GM19099 (cell line): ENCODE measurements at regions not wholly inside any gene's neighbourhood (a gene's known extent, or its start where the extent isn't known, plus 50 kb on each side); places are given as distances from the start of the nearest gene placed in this dataset.

Experiments used
- POLR2A ChIP-seq: IDR thresholded peaks from 3 replicates; pipeline ENCODE4 v1.6.1; 2011; ENCODE audit warnings: low read depth; ENCODE audit not compliant: insufficient read length; ENCODE audit errors: extremely low read depth

DNA sequence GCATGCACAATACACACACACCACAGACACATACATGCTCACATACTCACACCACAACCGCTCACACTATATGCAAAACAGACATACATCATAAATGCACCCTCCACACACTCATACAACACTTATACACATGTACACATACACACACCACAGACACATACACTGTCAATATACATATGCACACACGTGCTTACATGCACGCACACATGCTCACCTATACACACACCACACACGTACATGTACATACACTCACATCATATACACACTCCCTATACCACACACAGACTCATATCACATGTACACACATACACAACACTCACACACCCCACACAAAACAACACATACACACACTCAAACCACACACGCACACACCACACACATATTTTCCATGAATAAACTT, 885.3 kb downstream of the TBC1D22A start:
- TF ChIP-seq POLR2A, result no peak

DNA sequence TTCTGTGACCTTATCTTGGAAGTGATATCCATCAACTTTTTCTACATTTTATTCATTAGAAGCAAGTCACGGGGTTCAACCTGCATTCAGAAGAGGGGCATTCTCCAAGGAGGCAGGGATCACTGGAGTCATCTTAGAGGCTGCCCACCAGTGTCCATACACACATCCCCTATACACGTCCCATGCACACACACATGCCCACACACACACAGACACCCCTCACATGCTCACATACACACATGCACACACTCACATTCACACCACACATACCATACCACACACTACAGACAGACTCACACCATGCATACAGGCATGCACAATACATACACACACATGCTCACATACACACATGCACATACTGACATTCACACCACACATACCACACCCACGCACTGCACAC, 884.7 kb downstream of the TBC1D22A start:
- no peak for TF ChIP-seq POLR2A

DNA sequence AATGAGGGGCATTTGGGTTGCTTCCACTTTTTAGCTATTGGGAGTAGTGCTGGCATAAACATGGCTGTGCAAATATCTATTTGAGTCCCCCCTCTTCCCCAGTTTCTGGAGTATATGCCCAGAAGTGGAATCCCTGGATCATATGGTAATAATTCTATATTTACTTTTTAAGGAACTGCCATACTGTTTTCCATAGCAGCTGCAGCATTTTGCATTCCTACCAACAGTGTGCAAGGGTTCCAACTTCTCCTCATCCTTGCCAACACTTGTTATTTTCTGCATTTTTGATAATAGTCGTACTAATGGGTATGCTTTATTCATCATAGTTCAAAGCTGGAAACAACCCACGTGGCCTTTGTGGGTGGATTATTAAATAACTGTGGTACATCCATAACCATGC, 883.5 kb downstream of the TBC1D22A start:
- no peak for TF ChIP-seq POLR2A

DNA sequence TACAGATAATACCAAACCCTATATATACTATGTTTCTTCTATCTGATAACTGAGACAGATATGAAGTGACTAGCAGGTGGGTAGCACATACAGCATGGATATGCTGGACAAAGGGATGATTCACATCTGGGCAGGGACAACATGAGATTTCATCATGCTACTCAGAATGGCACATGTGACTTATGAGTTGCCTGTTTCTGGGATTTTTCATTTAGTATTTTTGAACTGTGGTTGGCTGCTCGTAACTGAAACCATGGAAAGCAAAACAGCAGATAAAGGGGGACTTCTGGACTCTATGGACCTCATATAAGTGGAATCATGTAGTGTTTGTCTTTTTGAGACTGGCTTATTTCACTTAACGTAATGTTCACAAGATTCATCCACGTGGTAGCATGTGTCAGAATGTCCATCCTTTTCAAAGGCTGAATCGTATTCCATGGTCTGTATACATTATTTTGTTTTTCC, 883.0 kb downstream of the TBC1D22A start:
- TF ChIP-seq POLR2A, result no peak

DNA sequence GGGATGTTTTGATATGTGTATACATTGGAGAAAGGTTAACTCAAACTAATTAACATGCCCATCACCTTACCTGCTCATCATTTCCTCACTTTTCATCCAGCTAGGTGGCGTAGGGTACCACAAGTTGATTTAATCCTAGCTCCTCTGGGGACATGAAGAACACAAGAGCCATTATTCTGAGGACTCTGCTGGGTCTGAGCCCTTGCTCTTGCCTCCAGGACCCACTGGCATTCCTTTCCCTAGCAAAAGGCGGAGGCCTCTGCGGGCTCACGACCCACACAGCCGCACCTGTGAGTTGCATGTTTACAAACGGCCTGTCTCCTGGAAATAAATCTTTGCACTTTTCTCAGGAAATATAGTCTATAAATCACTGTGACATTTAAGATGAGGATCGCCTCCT, 871.9 kb downstream of the TBC1D22A start:
- TF ChIP-seq POLR2A, result no peak

DNA sequence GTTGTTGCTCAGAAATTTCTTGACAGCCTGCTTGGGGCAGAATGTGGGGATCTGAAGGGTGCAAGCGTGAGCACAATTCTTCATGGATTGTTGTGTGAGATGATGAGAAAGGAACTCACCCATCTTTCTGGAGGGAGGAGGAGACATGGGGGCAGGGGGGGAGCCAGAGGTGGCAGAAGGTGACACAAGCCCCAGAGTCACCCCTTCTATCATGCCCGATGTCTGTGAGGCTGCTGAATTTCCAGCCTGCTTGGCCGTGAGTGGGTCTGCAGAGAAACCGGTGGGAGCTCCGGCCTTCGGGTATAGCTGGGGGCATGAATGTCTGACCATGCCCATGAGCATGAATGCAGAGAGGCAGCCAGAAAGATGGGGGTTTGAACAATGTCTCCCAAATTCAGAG, 870.7 kb downstream of the TBC1D22A start:
- no peak for TF ChIP-seq POLR2A

DNA sequence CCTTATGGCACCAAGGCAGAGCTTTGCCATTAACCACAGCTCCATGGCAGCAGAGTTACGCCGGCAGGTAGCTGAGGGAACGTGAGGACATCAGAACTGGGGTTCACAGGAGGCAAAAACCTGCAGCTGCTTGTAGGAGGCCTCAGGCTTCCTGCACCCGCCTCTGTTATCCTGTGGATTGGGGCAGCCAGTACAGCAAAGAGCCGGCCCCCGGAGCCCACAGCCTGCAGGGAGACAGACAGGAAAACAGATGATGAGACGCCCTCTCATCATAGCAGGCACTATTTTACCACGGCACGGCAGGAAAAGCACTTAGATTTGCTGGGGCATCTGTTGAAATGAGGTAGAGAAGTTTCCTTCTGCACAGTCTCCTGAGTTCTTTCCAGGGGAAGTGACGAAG, 870.3 kb downstream of the TBC1D22A start:
- TF ChIP-seq POLR2A, result no peak

DNA sequence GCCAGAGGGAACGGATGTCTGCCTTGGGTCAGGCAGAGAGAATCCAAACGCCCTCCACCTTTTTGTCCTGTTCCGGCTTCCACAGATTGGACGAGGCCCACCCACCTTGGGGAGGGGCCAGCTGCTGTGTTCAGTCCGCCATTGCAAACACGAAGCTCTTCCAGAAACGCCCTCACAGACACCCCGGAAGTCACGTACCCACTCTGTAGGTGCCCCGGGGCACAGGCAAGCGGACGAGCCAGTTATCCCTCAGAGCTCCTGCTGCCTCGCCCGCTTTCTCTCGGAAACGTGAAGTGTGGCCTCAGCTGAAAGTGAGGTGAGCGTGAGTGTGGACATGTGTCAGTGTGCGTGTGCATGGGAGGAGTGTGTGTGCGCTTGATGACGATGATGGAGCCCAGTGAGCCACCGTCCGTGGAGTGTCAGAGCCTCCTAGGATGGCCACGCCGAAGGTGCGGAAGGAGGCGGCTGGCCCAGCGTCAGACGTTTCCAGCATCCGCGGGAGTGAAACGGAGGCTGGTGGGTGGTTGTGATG, 869.2 kb downstream of the TBC1D22A start:
- no peak for TF ChIP-seq POLR2A

DNA sequence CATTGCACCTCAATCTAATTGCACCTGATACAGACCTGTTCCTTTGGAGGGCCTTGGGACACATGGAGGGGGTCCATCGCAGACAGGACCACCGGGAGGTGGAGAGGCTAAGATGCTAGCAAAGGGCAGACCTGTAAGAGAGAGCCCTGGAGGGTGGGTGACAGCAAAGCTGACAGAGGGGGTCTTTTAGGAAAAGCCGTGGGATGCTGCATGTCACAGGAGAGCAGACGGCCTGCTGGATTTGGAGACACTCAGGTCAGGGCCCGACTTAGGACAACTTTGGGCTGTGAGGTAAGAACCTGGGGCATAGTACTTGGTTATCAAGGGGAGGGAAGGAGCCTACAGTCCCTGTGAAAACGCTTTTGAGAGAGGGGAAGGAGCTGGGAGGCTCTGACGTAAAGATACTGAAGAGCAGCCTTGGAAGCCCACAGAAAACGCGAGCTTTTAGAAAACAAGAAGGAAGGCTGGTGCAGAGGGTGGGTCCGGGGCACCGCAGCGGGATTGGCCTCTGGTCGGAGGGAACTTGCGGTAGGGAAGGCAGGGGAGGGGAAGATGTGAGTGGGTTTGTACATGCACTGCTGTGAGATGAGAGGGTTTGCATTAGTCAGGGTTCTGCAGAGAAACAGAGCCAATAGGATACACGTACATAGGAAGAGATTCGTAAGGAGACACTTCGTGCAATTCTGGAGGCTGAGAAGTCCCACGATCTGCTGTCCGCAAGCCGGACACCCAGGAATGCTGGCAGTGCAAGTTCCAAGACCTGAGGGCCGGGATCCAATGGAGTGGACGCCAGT, 868.5 kb downstream of the TBC1D22A start:
- TF ChIP-seq POLR2A, result no peak

DNA sequence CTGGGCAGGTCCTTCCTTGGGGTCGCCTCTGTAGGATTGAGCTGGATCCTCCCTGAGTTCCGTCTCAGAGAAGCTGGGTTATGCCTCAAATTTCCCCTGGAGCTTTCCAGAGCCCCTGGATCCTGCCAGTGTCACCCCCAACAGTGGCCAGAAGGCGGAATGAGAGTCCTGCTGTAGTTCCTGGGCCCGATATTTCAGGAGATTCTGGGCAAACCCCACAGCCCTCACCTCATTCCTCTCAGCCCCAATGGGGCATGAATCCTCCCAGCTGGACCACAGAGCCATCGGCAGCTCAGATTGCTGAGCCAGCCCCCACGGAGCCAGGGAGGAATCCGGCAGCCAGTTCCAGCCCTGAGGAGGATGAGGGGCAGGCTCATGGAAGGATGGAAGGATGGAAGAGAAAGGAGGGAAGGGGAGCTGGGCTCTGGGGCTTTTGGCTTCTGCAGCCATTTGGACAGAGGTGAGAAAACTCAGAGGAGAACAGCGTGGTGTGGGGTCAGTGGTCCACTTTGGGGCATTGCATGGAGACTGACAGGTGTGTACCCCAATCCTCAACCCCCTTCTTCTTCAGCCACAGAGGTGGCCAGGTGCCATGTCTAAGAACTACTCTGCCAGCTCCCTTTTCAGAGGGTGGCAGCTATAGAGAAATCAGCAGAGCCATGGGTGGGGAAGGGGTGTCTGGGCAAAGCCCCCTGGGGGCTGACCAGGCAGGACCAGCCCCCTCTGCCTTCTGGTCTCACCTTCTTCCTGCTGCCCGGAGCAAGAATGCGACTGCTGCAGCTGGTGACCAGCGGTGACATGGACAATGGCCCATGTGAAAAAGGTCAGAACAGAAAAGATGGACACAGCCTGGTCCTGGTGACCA, 867.6 kb downstream of the TBC1D22A start:
- TF ChIP-seq POLR2A, result no peak

DNA sequence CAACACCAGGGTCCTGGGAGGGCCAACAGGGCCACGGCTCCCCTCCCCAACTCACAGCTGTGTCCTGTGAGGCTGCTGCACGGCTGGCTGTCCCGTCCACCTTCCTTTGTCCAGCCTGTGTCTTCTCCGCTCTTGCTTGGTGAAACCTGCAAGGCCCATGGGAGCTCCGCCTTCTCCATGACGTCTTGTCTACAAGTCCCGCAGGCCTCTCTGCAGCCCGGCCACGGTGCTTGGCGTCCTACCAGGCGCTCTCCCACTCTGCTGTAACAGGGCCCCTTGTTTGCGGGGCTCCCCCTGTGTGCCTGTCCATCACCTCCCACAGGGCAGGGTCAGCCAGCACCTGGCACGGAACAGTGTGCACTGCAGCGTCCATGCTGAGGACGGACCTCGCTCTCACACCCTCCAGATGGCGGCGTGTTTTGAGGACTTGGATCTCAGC, 866.8 kb downstream of the TBC1D22A start:
- TF ChIP-seq POLR2A, result no peak

DNA sequence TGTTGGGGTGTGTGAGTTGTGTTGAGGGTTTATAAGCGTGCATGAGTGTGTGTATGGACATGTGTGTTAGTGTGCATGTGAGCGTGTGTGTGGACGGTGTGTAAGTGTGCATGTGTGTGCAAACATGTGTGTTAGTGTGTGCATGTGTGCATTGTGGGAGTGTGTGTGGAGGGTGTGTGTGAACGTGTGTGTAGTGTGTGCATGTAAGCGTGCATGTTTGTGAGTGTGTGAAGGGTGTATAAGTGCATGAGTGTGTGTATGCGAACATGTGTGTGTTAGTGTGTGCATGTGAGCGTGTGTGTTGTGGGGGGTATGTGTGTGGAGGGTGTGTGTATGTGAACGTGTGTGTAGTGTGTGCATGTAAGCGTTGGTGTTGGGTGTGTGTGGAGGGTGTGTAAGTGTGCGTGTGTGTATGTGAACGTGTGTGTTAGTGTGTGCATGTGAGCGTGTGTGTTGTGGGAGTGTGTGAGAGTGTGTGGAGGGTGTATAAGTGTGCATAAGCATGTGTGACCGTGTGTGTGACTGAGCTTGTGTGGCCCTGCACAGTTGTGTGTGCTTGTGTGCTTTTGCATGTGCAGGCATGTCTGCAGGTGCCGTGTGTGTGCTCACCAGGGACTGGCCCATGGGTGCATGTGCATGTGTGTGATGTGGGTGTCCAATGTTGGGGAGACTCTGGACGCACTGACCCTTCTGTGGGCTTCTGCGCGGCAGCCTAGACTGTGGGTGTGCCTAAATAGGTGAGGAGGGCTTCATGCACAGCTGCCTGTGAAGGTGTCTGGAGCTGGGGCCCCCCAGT, 866.2 kb downstream of the TBC1D22A start:
- TF ChIP-seq POLR2A, result no peak

DNA sequence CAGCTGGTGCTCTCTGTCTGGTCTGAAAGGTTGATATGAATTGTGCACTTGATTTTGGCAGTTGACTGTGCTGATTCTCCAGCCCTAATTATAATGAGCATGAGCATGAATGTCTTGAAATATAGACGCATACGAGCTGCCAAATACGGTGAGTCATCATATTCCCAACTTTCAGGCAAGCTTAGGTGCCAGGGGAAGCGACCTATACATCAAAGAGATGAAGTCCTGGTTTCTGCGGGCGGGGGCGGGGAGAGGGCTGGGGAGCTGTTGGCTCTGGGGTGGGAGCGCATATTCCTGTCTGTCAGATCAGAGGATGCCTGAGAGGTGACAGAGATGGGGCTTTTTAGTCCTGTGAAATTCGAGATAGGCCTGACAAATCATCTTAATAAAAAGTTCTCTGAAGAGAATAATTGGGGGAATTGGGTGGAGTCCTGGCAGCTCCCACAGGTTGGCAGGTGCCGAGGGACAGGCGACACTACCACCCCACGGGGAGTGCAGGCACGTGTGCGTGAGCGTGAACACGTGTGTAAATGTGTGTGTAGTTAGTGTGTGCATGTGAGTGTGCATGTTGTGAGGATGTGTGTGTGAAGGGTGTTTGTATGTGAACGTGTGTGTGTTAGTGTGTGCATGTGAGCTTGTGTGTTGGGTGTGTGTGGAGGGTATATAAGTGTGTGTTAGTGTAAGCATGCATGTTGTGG, 865.3 kb downstream of the TBC1D22A start:
- no peak for TF ChIP-seq POLR2A

DNA sequence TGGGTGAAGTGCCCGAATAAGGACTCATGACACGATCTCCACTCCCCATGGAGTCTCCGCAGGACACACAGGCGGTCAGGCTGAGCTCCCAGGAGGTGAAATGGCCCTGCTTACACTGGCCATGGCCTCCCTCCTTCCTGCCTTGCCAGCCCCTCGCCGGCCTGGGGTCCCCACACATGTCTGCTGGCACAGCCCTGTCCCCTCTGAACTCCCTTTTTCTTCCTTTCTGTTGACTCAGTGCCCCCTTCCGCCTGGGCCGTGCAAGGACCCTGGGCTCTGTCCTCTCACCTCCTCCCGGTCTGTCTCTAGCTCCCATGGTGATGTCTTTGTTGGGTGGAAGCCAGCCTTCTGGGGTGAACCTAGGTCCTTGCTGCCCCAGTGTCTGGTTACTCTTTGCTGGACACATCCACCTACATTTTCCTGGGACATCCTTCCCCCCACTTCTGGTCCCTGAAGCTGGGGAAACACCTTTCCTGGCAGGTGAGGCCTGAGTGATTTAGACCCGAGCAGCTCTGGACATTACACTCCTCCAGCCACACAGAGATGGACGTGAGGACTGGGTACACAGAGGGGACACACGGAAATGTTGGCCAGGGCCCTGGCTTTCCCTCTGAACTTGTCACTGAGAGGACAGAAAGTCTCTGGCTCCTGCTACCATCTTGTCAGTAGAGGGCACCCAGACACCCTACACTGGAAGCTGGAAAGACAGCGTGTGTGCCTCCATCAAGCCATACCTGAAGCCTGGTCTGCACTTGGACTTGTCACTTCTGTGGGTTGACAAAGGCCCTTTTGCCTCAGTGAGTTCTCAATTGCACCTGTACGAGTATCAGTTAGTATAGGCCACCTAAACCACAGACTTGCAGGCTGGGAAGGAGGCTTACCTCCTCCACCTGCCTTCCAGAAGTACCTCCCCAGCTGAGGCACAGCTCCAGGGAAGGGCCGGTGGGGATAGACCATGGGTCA, 864.3 kb downstream of the TBC1D22A start:
- TF ChIP-seq POLR2A, result no peak
